ENCODE measurements at regions not wholly inside any gene's neighbourhood (a gene's known extent, or its start where the extent isn't known, plus 50 kb on each side); places are given as distances from the start of the nearest gene placed in this dataset.

GRCh38 chr4:52202251-52202779, 151.2 kb downstream of the SPATA18 start:
- no peak overlapping the region for H3K4me3 ChIP-seq (ENCODE audit: insufficient read depth, low read depth, low read length)
- intact Hi-C loops (cut with micrococcal nuclease): loop anchor here (10.0 kb wide), 1 partner anchor 58 kb away; no protein-coding TSS in a partner anchor
- no peak overlapping the region for H4K91ac ChIP-seq (ENCODE audit: insufficient read depth, low read depth, low read length)
- BruUV-seq (replicated peaks): no TSS peak
- no peaks in the 10 kb centered on the region for H3K79me1 ChIP-seq (ENCODE audit: low read depth in 1 of 2, low read length in 2 of 2)
- H2BK120ac ChIP-seq (ENCODE audit: low read depth, low read length): no peak overlapping the region
- H3K4me1 ChIP-seq (ENCODE audit: control insufficient read depth, insufficient read depth, low read length): no peaks in the 10 kb centered on the region
- H3K27ac ChIP-seq (ENCODE audit: insufficient read depth, low read length): no peak overlapping the region
- no peak for ATAC-seq (ENCODE audit: low read depth)
- no peaks in the 10 kb centered on the region for H4K20me1 ChIP-seq (ENCODE audit: insufficient read depth, low read length)
- H3K14ac ChIP-seq (replicated peaks; ENCODE audit: low read depth, low read length): no peak overlapping the region
- TF ChIP-seq CHD1 (IDR thresholded peaks at IDR 0.05; ENCODE audit: low read depth, low read length): no peak
- no peak for TF ChIP-seq RCOR1 (IDR thresholded peaks at IDR 0.05; ENCODE audit: insufficient replicate concordance, low read length)
- no peak for TF ChIP-seq RAD21 (IDR thresholded peaks at IDR 0.05; ENCODE audit: low read length)
- no peak for TF ChIP-seq USF2 (IDR thresholded peaks at IDR 0.05; ENCODE audit: low read depth, low read length)
- no peak for TF ChIP-seq FOS (IDR thresholded peaks at IDR 0.05; ENCODE audit: low read depth, low read length)
- TF ChIP-seq POLR2A (IDR thresholded peaks at IDR 0.05; ENCODE audit: low read depth, low read length): no peak
- TF ChIP-seq MAZ (IDR thresholded peaks at IDR 0.05; ENCODE audit: borderline replicate concordance, low read depth, low read length): no peak
- TF ChIP-seq BHLHE40 (IDR thresholded peaks at IDR 0.05; ENCODE audit: low read depth, low read length): no peak
- TF ChIP-seq SMC3 (IDR thresholded peaks at IDR 0.05; ENCODE audit: low read depth, low read length): no peak
- no peak for TF ChIP-seq MXI1 (IDR thresholded peaks at IDR 0.05; ENCODE audit: borderline replicate concordance, low read depth, low read length)
- no peak for TF ChIP-seq RFX5 (IDR thresholded peaks at IDR 0.05; ENCODE audit: low read depth, low read length)
- no peak for TF ChIP-seq MAFK (IDR thresholded peaks at IDR 0.05; ENCODE audit: low read depth, low read length)
- no peak overlapping the region for H3K4me2 ChIP-seq (ENCODE audit: low read depth, low read length)
- dilution Hi-C loops (cut with HindIII; ENCODE audit: low sequenced_read_pairs, unreplicated experiment): no loop called here
- no peak overlapping the region for H2AK5ac ChIP-seq (ENCODE audit: low read depth, low read length)
- no peak overlapping the region for H2BK5ac ChIP-seq (ENCODE audit: low read depth, low read length, poor library complexity, severe bottlenecking)
- H3K4ac ChIP-seq (ENCODE audit: low read depth, low read length): no peak overlapping the region
- H3K27me3 ChIP-seq (ENCODE audit: control insufficient read depth, insufficient read depth, low read length): no peaks in the 10 kb centered on the region
- ChIA-PET POLR2A (ENCODE audit: unreplicated experiment) (no interaction called here), CTCF (no interaction called here)
- no peak overlapping the region for H2AK9ac ChIP-seq (replicated peaks; ENCODE audit: low read depth, low read length, poor library complexity)
- H2AFZ ChIP-seq (replicated peaks; ENCODE audit: low read length, poor library complexity): no peak overlapping the region
- H3K56ac ChIP-seq (ENCODE audit: extremely low read depth, insufficient read depth, low read length): no peak overlapping the region
- H2BK20ac ChIP-seq (ENCODE audit: low read depth, low read length): no peak overlapping the region
- H3K9me3 ChIP-seq (ENCODE audit: control insufficient read depth, insufficient read depth, low read length): no peaks in the 10 kb centered on the region
- no peak for DNase-seq
- H3K18ac ChIP-seq (ENCODE audit: low read depth, low read length): no peak overlapping the region
- in situ Hi-C loops (cut with MboI; ENCODE audit: low sequenced_read_pairs): no loop called here
- no peak overlapping the region for H3K23ac ChIP-seq (ENCODE audit: low read depth, low read length)
- no peak overlapping the region for H4K5ac ChIP-seq (ENCODE audit: low read depth, low read length)
- no peak overlapping the region for H2BK15ac ChIP-seq (ENCODE audit: low read depth, low read length)
- H3K9ac ChIP-seq (ENCODE audit: low read depth, low read length): no peak overlapping the region
- no CpG with 5 or more reads among the region's 4 CpGs for WGBS, 2 experiments (ENCODE audit: extremely low coverage in 2 of 2, insufficient read length in 1 of 2)
- H3K36me3 ChIP-seq (ENCODE audit: control insufficient read depth, insufficient read depth, low read length): no peaks in the 10 kb centered on the region
- H4K8ac ChIP-seq (ENCODE audit: low read depth in 2 of 2, low read length in 2 of 2): no peak overlapping the region
- no peaks in the 10 kb centered on the region; the same call in 1 of the 2 replicates for H3K9me1 ChIP-seq (ENCODE audit: insufficient read depth, low read length)
